Peyer's patch (tissue), 4 donors: ENCODE measurements at regions not wholly inside any gene's neighbourhood (a gene's known extent, or its start where the extent isn't known, plus 50 kb on each side); places are given as distances from the start of the nearest gene placed in this dataset.

Source experiments
- CTCF ChIP-seq, 6 experiments: fragments of 450-650 bp in 4 of 6; fragments of 200-600 bp in 2 of 6; sonication (generic) in 1 of 6; IDR thresholded peaks; one replicate each; pipeline ENCODE4 v1.5.1; 2017 to 2019; ENCODE audit warnings: antibody characterized with exemption in 6 of 6, mild to moderate bottlenecking in 3 of 6, moderate library complexity in 1 of 6
- POLR2A ChIP-seq, 2 donors: fragments of 450-650 bp; IDR thresholded peaks; one replicate each; pipeline ENCODE4 v1.5.1; 2017; ENCODE audit warnings: antibody characterized with exemption in 2 of 2, mild to moderate bottlenecking in 2 of 2, moderate library complexity in 2 of 2

GRCh38 chr1:220391491-220391890 lies 119.2 kb upstream of the RAB3GAP2 start:
- TF ChIP-seq CTCF (IDR thresholded peaks at IDR 0.05) (no peak), POLR2A (IDR thresholded peaks at IDR 0.05) (no peak)
